ENCODE measurements at regions not wholly inside any gene's neighbourhood (a gene's known extent, or its start where the extent isn't known, plus 50 kb on each side); places are given as distances from the start of the nearest gene placed in this dataset.

DNA sequence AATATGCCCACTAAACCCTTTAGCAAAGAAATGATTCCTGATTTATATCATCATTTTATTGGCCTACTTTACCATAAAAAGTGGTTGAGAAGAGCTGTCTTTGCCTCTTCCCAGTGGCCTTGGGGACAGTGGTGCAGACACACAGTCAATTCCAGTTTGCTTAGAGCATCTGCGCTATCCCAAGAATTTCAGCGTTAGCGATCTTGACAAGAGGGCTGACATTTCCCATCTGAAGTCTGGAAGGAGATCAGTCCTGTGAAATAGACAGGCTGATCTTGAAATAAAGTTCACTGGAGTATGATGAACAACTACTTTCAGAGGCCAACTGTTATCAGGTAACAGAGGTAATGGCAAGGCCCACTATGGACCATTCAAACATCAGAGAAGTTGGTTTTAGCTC lies 475.3 kb upstream of the NRP1 start:
- TF ChIP-seq EGR1 (IDR thresholded peaks at IDR 0.05) (no peak), ZBTB7A (IDR thresholded peaks at IDR 0.05; ENCODE audit: low read depth) (no peak), EP300 (IDR thresholded peaks at IDR 0.05; ENCODE audit: borderline replicate concordance) (no peak), TAF1 (IDR thresholded peaks at IDR 0.05; ENCODE audit: low read depth) (no peak), YY1 (IDR thresholded peaks at IDR 0.05; ENCODE audit: low read depth) (no peak)
- TF ChIP-seq, protein P1, sequence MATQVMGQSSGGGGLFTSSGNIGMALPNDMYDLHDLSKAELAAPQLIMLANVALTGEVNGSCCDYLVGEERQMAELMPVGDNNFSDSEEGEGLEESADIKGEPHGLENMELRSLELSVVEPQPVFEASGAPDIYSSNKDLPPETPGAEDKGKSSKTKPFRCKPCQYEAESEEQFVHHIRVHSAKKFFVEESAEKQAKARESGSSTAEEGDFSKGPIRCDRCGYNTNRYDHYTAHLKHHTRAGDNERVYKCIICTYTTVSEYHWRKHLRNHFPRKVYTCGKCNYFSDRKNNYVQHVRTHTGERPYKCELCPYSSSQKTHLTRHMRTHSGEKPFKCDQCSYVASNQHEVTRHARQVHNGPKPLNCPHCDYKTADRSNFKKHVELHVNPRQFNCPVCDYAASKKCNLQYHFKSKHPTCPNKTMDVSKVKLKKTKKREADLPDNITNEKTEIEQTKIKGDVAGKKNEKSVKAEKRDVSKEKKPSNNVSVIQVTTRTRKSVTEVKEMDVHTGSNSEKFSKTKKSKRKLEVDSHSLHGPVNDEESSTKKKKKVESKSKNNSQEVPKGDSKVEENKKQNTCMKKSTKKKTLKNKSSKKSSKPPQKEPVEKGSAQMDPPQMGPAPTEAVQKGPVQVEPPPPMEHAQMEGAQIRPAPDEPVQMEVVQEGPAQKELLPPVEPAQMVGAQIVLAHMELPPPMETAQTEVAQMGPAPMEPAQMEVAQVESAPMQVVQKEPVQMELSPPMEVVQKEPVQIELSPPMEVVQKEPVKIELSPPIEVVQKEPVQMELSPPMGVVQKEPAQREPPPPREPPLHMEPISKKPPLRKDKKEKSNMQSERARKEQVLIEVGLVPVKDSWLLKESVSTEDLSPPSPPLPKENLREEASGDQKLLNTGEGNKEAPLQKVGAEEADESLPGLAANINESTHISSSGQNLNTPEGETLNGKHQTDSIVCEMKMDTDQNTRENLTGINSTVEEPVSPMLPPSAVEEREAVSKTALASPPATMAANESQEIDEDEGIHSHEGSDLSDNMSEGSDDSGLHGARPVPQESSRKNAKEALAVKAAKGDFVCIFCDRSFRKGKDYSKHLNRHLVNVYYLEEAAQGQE (IDR thresholded peaks at IDR 0.05; ENCODE audit: low read depth): no peak
- TF ChIP-seq, protein P2, sequence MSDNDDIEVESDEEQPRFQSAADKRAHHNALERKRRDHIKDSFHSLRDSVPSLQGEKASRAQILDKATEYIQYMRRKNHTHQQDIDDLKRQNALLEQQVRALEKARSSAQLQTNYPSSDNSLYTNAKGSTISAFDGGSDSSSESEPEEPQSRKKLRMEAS (IDR thresholded peaks at IDR 0.05): no peak

DNA sequence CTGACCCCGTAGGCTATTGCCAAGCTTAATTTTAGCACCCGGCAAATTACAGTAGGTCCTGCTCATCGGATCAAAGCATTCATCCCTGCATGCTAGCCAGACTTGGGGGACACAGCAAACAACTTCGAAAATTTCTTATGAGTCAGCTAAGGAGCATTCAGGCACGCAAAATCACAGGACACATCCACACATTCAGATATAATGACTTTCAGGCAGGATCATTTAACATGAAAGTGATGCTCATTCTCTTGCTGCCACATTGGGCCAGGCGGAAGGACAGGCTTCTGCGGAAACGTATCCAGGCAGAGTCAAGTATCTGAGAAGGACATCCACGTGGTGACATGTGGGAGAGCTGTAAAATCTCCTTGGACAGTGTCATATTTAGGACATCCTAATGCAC lies 474.0 kb upstream of the NRP1 start:
- TF ChIP-seq TEAD4 (IDR thresholded peaks at IDR 0.05) (no peak), EGR1 (IDR thresholded peaks at IDR 0.05) (no peak), RAD21 (IDR thresholded peaks at IDR 0.05; ENCODE audit: low read depth) (no peak), NFIC (IDR thresholded peaks at IDR 0.05) (no peak), CEBPB (IDR thresholded peaks at IDR 0.05) (no peak), EP300 (IDR thresholded peaks at IDR 0.05; ENCODE audit: borderline replicate concordance) (no peak), TCF12 (IDR thresholded peaks at IDR 0.05; ENCODE audit: low read depth) (no peak)
- TF ChIP-seq, protein P1 (IDR thresholded peaks at IDR 0.05; ENCODE audit: low read depth): no peak
- TF ChIP-seq, protein P3, sequence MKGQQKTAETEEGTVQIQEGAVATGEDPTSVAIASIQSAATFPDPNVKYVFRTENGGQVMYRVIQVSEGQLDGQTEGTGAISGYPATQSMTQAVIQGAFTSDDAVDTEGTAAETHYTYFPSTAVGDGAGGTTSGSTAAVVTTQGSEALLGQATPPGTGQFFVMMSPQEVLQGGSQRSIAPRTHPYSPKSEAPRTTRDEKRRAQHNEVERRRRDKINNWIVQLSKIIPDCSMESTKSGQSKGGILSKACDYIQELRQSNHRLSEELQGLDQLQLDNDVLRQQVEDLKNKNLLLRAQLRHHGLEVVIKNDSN (IDR thresholded peaks at IDR 0.05): no peak

DNA sequence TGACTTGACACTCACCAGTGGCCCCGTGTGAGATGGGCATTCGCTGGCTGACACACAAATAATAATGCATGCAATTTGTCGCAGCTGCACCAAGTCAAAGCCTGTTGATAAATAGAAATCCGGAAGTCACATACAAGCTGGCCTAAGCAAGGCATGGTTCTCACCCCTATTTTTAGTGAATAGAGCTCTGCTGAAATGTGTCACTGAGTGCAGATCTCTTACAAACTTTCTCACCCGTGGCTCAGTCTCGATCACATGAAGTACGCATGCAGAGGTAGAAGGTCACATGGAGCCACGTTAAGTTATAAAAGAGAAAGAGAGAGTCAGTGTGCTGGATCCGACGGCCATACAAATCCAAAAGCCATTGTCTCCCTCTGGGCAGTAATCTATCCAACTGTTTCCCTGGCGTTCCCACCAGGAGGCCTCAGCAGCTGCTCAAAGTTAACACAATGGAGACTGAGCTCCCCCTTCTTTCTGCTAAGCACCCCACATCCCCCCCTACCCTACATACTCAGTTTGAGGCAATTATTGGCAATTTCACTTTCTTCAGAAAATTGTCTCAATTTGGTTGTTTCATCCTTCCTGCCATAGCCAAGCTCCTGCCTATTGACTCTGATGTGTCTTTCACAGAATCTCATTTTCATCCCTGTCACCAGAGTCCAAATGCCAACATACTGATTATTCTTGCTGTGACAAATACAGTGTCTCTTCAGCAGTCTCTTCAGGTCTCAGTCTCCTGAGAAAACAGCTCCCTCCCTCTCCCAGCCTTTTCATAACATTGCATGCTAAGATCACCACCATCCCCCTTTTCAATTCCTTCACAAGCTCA lies 473.3 kb upstream of the NRP1 start:
- TF ChIP-seq TCF12 (IDR thresholded peaks at IDR 0.05; ENCODE audit: low read depth) (no peak), CEBPB (IDR thresholded peaks at IDR 0.05) (no peak), NFIC (IDR thresholded peaks at IDR 0.05) (no peak), EGR1 (IDR thresholded peaks at IDR 0.05) (no peak), EP300 (IDR thresholded peaks at IDR 0.05; ENCODE audit: borderline replicate concordance) (no peak), RAD21 (IDR thresholded peaks at IDR 0.05; ENCODE audit: low read depth) (no peak), FOXM1 (IDR thresholded peaks at IDR 0.05; ENCODE audit: borderline replicate concordance, low read depth) (no peak), TEAD4 (IDR thresholded peaks at IDR 0.05) (no peak), YY1 (IDR thresholded peaks at IDR 0.05; ENCODE audit: low read depth) (no peak), TAF1 (IDR thresholded peaks at IDR 0.05; ENCODE audit: low read depth) (no peak), CREB1 (IDR thresholded peaks at IDR 0.05; ENCODE audit: low read depth) (no peak)
- TF ChIP-seq, protein P2 (IDR thresholded peaks at IDR 0.05): no peak
- TF ChIP-seq, protein P1 (IDR thresholded peaks at IDR 0.05; ENCODE audit: low read depth): no peak
- TF ChIP-seq, protein P3 (IDR thresholded peaks at IDR 0.05): no peak

DNA sequence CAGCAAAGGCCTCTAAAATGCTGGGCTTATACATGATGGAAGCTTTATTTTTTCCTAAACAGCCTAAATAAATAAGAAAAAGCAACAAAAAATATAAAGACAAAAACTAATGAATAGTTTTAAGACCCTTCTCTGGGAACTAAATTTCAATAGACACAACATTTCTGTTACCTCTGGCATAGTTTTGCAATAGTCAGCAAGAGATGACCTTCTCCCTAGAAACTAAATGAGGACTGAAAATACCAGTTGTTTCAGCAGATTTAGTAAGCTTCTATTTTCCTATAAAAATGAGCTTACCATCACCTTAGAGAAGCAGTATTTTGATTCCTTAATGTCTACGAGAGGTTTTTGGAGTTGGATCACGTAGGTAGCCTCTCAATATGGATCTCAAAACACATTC lies 471.4 kb upstream of the NRP1 start:
- TF ChIP-seq TEAD4 (IDR thresholded peaks at IDR 0.05) (no peak), TCF12 (IDR thresholded peaks at IDR 0.05; ENCODE audit: low read depth) (no peak), TAF1 (IDR thresholded peaks at IDR 0.05; ENCODE audit: low read depth) (no peak), NFIC (IDR thresholded peaks at IDR 0.05) (no peak), RAD21 (IDR thresholded peaks at IDR 0.05; ENCODE audit: low read depth) (no peak), FOXM1 (IDR thresholded peaks at IDR 0.05; ENCODE audit: borderline replicate concordance, low read depth) (no peak), ZBTB7A (IDR thresholded peaks at IDR 0.05; ENCODE audit: low read depth) (no peak), EGR1 (IDR thresholded peaks at IDR 0.05) (no peak), EP300 (IDR thresholded peaks at IDR 0.05; ENCODE audit: borderline replicate concordance) (no peak), YY1 (IDR thresholded peaks at IDR 0.05; ENCODE audit: low read depth) (no peak), CREB1 (IDR thresholded peaks at IDR 0.05; ENCODE audit: low read depth) (no peak)
- TF ChIP-seq, protein P3 (IDR thresholded peaks at IDR 0.05): no peak
- TF ChIP-seq, protein P1 (IDR thresholded peaks at IDR 0.05; ENCODE audit: low read depth): no peak
- TF ChIP-seq, protein P2 (IDR thresholded peaks at IDR 0.05): no peak
